ENCODE measurements at regions not wholly inside any gene's neighbourhood (a gene's known extent, or its start where the extent isn't known, plus 50 kb on each side); places are given as distances from the start of the nearest gene placed in this dataset.

DNA sequence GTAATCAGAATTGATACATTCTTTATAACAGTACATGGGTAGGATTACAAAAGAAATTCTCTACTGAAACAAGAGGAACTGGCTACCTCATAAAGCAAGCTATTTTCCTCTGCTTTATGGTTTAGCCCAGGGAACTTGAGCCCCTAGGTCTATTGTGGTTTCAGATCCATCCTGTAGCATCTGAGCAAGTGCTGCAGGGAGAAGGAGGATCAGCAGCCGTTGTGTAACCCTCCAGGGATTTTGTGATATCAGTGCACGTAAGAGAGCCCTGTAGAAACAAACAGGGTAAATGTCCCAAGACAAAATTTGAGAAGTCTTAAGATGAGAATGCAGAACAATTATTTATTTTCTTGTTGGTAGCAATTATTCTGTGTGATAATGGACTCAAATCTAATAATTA is 165.2 kb upstream of the DEFB112 start (continued):
- no peak for TF ChIP-seq SIN3A (IDR thresholded peaks at IDR 0.05; ENCODE audit: borderline replicate concordance, low read depth, low read length)
- TF ChIP-seq FOSL2 (IDR thresholded peaks at IDR 0.05; ENCODE audit: borderline replicate concordance, low read depth): no peak

DNA sequence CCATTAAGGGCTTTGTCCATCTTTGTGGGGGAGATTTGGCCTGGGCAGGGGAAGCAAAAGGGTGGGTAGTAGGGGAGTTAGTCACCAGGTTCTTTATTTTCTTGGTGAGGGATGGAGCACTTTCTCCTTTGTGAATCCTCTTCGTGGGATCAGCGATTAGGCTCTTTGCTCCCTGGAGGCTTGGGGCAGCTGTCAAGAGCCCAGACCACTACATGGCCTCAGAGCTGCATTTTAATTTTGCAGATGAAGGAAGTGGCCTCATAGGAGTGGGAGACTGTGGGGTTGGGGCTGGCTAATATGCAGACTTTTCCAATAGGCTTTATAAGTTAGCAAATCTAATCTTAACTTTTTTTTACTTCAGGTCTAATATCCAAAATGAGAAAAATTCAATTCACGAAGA is 168.1 kb upstream of the DEFB112 start:
- H3K9me2 ChIP-seq: no peaks in the 10 kb centered on the region
- ChIA-PET CTCF (no interaction called here), POLR2A (no interaction called here)
- no peak overlapping the region for H3K4me2 ChIP-seq
- no peaks in the 10 kb centered on the region for H3K4me1 ChIP-seq (ENCODE audit: control insufficient read depth in 1 of 2, insufficient read depth in 2 of 2, low read depth in 1 of 2, low read length in 1 of 2)
- H3K9me3 ChIP-seq: no peaks in the 10 kb centered on the region
- no peaks in the 10 kb centered on the region for H3K27me3 ChIP-seq (ENCODE audit: insufficient read depth)
- no peaks in the 10 kb centered on the region for H3F3A ChIP-seq (replicated peaks; ENCODE audit: insufficient read depth)
- H3K9ac ChIP-seq: no peak overlapping the region
- H3K79me2 ChIP-seq (ENCODE audit: insufficient read depth): no peaks in the 10 kb centered on the region
- no peak overlapping the region for H2AFZ ChIP-seq (ENCODE audit: low read depth)
- no peak for DNase-seq
- H3K27ac ChIP-seq (ENCODE audit: low read depth in 2 of 2, low read length in 1 of 2): no peak overlapping the region
- TF ChIP-seq CTCF (IDR thresholded peaks at IDR 0.05): no peak
- no peak overlapping the region for H3K4me3 ChIP-seq (ENCODE audit: low read depth in 2 of 2, low read length in 1 of 2)
- H4K20me1 ChIP-seq (ENCODE audit: insufficient read depth): no peaks in the 10 kb centered on the region
- no peaks in the 10 kb centered on the region for H3K36me3 ChIP-seq (replicated peaks in 1 of 2; ENCODE audit: control insufficient read depth in 1 of 2, insufficient read depth in 2 of 2, low read length in 1 of 2)
- WGBS (ENCODE audit: low lambda C conversion rate): 22% methylated on average over 3 of the region's 3 CpGs

DNA sequence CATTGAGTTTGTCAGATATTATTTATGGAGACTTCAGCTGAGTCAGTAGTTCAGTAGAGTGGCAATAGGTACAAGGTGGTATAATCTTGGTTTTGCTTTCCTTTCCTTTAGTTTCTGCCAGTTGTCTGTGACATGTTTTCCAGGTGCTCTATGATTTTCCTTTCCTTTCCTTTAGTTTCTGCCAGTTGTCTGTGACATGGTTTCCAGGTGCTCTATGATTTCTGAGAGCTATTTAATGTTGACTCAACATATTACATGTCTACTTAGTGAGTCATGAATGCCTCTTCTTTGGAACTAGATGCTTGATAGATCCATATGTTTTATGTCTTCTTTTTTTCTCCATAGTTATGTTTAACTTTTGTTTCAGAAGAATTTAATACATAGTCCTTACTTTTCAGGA is 186.4 kb upstream of the DEFB112 start:
- no peaks in the 10 kb centered on the region for H3F3A ChIP-seq (replicated peaks; ENCODE audit: insufficient read depth)
- H3K9me2 ChIP-seq: no peaks in the 10 kb centered on the region
- POLR2A ChIA-PET: no interaction called here
- H3K9ac ChIP-seq: no peak overlapping the region
- H3K79me2 ChIP-seq (ENCODE audit: insufficient read depth): no peaks in the 10 kb centered on the region
- H3K27me3 ChIP-seq (ENCODE audit: insufficient read depth): no peaks in the 10 kb centered on the region
- H3K4me2 ChIP-seq: no peak overlapping the region
- CTCF ChIA-PET: no interaction called here
- no peaks in the 10 kb centered on the region for H4K20me1 ChIP-seq (ENCODE audit: insufficient read depth)
- no peak for DNase-seq
- H3K36me3 ChIP-seq (replicated peaks in 1 of 2; ENCODE audit: control insufficient read depth in 1 of 2, insufficient read depth in 2 of 2, low read length in 1 of 2): no peaks in the 10 kb centered on the region
- H3K4me1 ChIP-seq (ENCODE audit: control insufficient read depth in 1 of 2, insufficient read depth in 2 of 2, low read depth in 1 of 2, low read length in 1 of 2): no peaks in the 10 kb centered on the region
- no peak overlapping the region for H3K4me3 ChIP-seq (ENCODE audit: low read depth in 2 of 2, low read length in 1 of 2)
- H3K27ac ChIP-seq (ENCODE audit: low read depth in 2 of 2, low read length in 1 of 2): no peak overlapping the region
- TF ChIP-seq NFIC (IDR thresholded peaks at IDR 0.05; ENCODE audit: borderline replicate concordance) (no peak), CTCF (IDR thresholded peaks at IDR 0.05) (no peak), IRF3 (IDR thresholded peaks at IDR 0.05; ENCODE audit: low read depth, low read length) (no peak), USF2 (IDR thresholded peaks at IDR 0.05; ENCODE audit: borderline replicate concordance, low read depth, low read length) (no peak), GABPA (IDR thresholded peaks at IDR 0.05; ENCODE audit: low read depth) (no peak), EP300 (IDR thresholded peaks at IDR 0.05; ENCODE audit: borderline replicate concordance in 1 of 2, low read depth in 1 of 2, low read length in 1 of 2) (no peak), POLR2AphosphoS5 (IDR thresholded peaks at IDR 0.05; ENCODE audit: low read depth, low read length) (no peak), NRF1 (IDR thresholded peaks at IDR 0.05; ENCODE audit: low read depth, low read length) (no peak), TAF1 (IDR thresholded peaks at IDR 0.05; ENCODE audit: borderline replicate concordance, low read depth, low read length) (no peak), RFX5 (IDR thresholded peaks at IDR 0.05; ENCODE audit: low read length) (no peak), RXRA (IDR thresholded peaks at IDR 0.05; ENCODE audit: borderline replicate concordance, low read depth) (no peak), CHD2 (IDR thresholded peaks at IDR 0.05; ENCODE audit: low read length, partially characterized antibody) (no peak), GATA2 (CRISPR knock-in tag; IDR thresholded peaks at IDR 0.05) (no peak), RAD21 (IDR thresholded peaks at IDR 0.05; ENCODE audit: low read length) (no peak), RCOR1 (IDR thresholded peaks at IDR 0.05; ENCODE audit: low read length) (no peak), ELF1 (IDR thresholded peaks at IDR 0.05) (no peak), PBX3 (IDR thresholded peaks at IDR 0.05) (no peak)
- no peak overlapping the region for H2AFZ ChIP-seq (ENCODE audit: low read depth)
- H3K9me3 ChIP-seq: no peaks in the 10 kb centered on the region
